DOHH2 (cell line): ENCODE measurements at regions not wholly inside any gene's neighbourhood (a gene's known extent, or its start where the extent isn't known, plus 50 kb on each side); places are given as distances from the start of the nearest gene placed in this dataset.

ENCODE experiments used
- EZH2phosphoT487 ChIP-seq: fragments of 200-600 bp; sonication (generic); IDR thresholded peaks from 2 replicates; pipeline ENCODE4 v1.6.1; 2017; ENCODE audit warnings: borderline replicate concordance, mild to moderate bottlenecking, antibody characterized with exemption, low read length, moderate library complexity, mixed read lengths
- TF ChIP-seq, protein P1 (sequence below): fragments of 200-600 bp; sonication (generic); IDR thresholded peaks from one replicate; pipeline ENCODE4 v1.5.1; 2014; ENCODE audit warnings: antibody characterized with exemption, mild to moderate bottlenecking, low read depth, low read length; ENCODE audit not compliant: poor library complexity, severe bottlenecking

DNA sequence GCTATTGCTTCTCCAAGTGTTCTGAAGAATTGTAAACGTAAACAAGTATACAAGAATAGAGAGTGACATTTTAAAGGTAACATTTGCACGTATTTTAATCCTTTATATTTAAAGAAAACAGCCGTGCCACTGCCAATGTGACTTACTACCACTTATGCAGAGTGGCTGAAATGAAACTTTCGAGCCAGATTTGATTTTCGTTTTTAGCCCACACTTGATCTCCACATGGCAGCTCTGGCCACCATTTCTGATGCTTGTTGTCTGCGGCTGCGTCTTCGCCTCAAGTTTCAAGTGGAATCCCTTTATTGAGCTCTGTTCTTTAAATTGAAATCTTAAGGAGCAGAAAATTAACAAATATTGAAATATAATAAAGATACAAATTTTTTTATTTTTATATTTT lies 70.0 kb downstream of the ELAPOR2 start:
- TF ChIP-seq, protein P1, sequence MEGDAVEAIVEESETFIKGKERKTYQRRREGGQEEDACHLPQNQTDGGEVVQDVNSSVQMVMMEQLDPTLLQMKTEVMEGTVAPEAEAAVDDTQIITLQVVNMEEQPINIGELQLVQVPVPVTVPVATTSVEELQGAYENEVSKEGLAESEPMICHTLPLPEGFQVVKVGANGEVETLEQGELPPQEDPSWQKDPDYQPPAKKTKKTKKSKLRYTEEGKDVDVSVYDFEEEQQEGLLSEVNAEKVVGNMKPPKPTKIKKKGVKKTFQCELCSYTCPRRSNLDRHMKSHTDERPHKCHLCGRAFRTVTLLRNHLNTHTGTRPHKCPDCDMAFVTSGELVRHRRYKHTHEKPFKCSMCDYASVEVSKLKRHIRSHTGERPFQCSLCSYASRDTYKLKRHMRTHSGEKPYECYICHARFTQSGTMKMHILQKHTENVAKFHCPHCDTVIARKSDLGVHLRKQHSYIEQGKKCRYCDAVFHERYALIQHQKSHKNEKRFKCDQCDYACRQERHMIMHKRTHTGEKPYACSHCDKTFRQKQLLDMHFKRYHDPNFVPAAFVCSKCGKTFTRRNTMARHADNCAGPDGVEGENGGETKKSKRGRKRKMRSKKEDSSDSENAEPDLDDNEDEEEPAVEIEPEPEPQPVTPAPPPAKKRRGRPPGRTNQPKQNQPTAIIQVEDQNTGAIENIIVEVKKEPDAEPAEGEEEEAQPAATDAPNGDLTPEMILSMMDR: no peak
- no peak for TF ChIP-seq EZH2phosphoT487
